Esophagus mucosa (tissue), 1 donor: ENCODE measurements at regions not wholly inside any gene's neighbourhood (a gene's known extent, or its start where the extent isn't known, plus 50 kb on each side); places are given as distances from the start of the nearest gene placed in this dataset.

Experiments used
- ATAC-seq: fragments of 200-7000 bp; cut with Tn5 transposase; one replicate; pipeline ENCODE4 v1.9.1; 2020
- donor health status: DM: yes; HTN: yes; CAD: no.

DNA sequence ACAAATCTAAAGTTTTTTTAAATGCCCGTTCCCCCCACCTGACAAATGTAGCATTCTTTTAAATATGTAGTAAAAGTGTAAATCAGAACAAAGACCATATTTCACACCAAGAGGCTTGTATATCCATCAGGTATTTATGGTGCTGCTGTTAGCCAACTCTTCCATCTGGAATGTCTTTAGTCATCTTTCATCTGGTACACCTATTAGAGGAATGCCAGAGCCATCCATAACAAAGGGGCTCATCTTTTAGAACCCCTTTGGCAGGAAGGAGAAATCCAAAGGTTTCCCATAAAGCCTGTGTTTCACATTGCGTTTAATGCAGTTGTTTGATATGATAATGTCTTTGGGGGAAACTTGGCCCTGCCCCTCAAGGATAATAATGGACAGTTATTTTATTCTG lies 79.3 kb upstream of the C1orf87 start:
- no peak for ATAC-seq

DNA sequence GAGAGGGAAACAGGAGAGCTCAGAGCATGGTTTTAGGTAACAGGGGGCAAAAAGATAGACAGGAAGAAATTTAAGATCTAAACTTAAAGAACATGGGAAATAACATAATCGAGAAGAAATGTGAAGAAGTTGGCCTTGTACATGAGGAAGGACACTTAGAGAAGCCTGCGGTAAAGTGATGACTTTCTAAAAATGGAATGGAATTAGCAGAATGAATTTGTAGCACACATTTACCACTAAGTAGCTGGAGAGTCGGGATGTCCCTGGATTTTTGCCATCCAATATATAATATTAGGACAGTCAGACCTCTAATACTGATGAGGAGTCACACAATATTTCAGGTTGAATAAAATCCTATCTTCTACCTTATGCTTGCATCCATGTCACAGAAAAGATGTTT lies 77.7 kb upstream of the C1orf87 start:
- no peak for ATAC-seq

GRCh38 chr1:60149251-60149650 lies 75.7 kb upstream of the C1orf87 start:
- ATAC-seq, result no peak

- ATAC-seq, result no peak
Measured at GRCh38 chr1:60146884-60147283, 73.3 kb upstream of the C1orf87 start.

GRCh38 chr1:60145771-60146170 lies 72.2 kb upstream of the C1orf87 start:
- no peak for ATAC-seq

- no peak for ATAC-seq
Measured at GRCh38 chr1:60141743-60142142, 68.2 kb upstream of the C1orf87 start.

GRCh38 chr1:60141276-60141675 lies 67.7 kb upstream of the C1orf87 start:
- no peak for ATAC-seq

GRCh38 chr1:60137406-60137805 lies 63.8 kb upstream of the C1orf87 start:
- no peak for ATAC-seq

GRCh38 chr1:60136395-60136794 lies 62.8 kb upstream of the C1orf87 start:
- no peak for ATAC-seq

DNA sequence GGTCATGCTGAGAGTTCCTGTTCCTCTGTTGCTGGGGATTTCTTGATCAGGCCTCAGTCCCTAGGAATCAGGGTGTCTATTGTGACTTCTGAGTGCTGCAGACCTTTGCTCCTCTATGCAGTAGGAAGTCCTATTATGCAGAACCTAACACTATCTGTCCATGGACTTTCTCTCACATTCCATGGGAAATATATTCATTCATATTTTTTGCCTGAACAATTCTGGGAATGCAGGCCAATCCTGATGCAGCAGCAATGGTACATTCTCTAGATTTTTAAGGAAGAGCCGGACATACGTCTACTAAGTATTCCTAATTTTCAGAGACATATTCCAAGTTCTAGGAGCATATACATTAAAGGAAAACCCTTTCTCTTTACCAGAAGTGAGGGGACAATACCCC lies 61.1 kb upstream of the C1orf87 start:
- no peak for ATAC-seq

DNA sequence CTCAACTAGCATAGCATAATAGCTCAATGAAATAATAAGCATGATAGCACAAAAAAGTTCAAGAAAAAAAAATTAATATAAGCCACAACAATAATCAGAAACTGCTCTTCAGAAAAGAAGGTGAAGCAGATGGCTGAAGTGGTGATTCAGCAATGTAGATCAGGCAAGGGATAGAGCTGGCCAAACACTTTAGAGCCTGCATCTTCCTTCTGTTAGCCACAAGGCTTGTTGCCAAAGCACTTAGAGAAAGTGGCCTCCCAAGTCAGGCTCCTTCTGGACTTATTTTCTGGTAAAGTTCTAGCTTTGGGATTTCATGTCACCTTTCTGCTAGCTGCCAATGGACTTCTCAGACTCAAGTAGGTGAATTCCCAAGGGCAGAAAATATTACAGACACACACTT lies 60.3 kb upstream of the C1orf87 start:
- ATAC-seq, result no peak

- ATAC-seq, result no peak
Measured at GRCh38 chr1:60133000-60133673, 59.6 kb upstream of the C1orf87 start.

- no peak for ATAC-seq
Measured at GRCh38 chr1:60132108-60132507, 58.5 kb upstream of the C1orf87 start.

GRCh38 chr1:60130703-60131102 lies 57.1 kb upstream of the C1orf87 start:
- ATAC-seq, result no peak

GRCh38 chr1:60129911-60130310 lies 56.3 kb upstream of the C1orf87 start:
- no peak for ATAC-seq

DNA sequence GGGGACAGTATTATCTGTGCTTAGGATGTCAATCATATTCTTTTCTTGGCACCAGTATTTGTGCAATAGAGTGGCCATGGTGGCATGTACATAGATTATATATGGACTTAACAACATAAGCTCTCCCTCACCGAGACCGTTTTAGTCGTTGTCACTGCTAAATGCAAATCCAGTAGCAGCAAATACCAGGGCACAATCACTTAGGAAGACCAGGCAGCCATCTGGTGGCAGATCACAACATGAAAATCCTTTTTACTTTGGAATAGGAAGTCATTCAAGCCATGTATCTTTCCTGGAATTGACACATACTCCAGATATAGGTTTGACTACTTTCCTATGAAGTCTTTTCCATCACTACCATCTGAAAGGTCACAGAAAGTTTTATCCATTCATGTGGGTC lies 53.2 kb upstream of the C1orf87 start:
- ATAC-seq, result no peak
